SU-DHL-6 (cell line): ENCODE measurements at regions not wholly inside any gene's neighbourhood (a gene's known extent, or its start where the extent isn't known, plus 50 kb on each side); places are given as distances from the start of the nearest gene placed in this dataset.

ENCODE experiments used
- EZH2phosphoT487 ChIP-seq: fragments of 200-600 bp; sonication (generic), shearing (Covaris generic); conservative IDR thresholded peaks from 2 replicates; pipeline ENCODE4 v1.6.1; 2018; ENCODE audit warnings: mild to moderate bottlenecking, antibody characterized with exemption, low read length, moderate library complexity, mixed read lengths
- TF ChIP-seq, protein P1 (sequence below): fragments of 200-600 bp; sonication (generic); IDR thresholded peaks from one replicate; pipeline ENCODE4 v1.5.1; 2017; ENCODE audit warnings: antibody characterized with exemption, mild to moderate bottlenecking, low read length, moderate library complexity; ENCODE audit not compliant: insufficient read depth, poor library complexity, severe bottlenecking

DNA sequence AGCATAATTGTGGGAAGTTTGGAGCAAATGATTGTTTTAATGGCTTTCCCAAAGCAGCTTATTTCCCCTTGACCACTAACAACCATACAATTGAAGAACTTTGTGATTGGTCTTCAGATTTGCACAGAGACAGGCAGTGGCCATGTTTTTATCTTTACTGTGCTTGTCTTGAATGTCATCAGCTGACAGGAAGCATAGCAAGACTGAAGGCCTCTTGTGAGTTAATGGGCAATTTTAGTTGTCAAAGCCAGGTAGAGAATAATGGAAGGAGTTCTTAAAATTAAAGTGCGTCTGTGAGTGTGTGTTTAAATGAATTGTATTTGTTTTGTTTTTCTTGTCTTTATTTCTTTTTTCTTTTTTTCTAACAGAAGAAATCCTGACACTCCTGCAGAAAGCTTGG, 809.9 kb downstream of the TSN start:
- TF ChIP-seq, protein P1, sequence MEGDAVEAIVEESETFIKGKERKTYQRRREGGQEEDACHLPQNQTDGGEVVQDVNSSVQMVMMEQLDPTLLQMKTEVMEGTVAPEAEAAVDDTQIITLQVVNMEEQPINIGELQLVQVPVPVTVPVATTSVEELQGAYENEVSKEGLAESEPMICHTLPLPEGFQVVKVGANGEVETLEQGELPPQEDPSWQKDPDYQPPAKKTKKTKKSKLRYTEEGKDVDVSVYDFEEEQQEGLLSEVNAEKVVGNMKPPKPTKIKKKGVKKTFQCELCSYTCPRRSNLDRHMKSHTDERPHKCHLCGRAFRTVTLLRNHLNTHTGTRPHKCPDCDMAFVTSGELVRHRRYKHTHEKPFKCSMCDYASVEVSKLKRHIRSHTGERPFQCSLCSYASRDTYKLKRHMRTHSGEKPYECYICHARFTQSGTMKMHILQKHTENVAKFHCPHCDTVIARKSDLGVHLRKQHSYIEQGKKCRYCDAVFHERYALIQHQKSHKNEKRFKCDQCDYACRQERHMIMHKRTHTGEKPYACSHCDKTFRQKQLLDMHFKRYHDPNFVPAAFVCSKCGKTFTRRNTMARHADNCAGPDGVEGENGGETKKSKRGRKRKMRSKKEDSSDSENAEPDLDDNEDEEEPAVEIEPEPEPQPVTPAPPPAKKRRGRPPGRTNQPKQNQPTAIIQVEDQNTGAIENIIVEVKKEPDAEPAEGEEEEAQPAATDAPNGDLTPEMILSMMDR, result no peak
- no peak for TF ChIP-seq EZH2phosphoT487
